ENCODE measurements at regions not wholly inside any gene's neighbourhood (a gene's known extent, or its start where the extent isn't known, plus 50 kb on each side); places are given as distances from the start of the nearest gene placed in this dataset.

DNA sequence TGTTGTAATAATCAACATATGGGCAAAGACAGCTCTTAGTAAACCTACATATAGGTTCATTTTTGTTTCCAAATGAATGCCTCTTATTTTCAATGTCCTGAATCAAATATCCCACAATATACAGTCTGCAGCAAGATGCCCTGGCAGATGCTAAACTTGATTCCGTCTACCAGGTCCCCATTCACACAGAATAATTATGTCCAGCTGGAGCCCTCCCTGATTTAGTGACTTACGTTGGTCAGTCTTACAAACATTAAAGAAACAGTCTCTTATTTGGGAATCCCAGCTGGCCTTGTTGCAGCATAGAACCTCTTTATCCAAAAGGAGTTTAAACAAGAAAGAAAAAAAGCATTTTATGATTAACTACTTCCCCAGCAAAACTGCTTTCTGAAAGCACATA is 82.7 kb upstream of the BMP4 start:
- Mint-ChIP-seq H3K36me3 (peaks cover 10% of the 10 kb centered on the region), H3K27ac (no peak overlapping the region), H3K27me3 (ENCODE audit: low read depth) (no peaks in the 10 kb centered on the region), H3K4me3 (no peak overlapping the region), H3K9me3 (peaks cover 34% of the 10 kb centered on the region), H3K4me1 (peaks cover 16% of the 10 kb centered on the region)
- no peak for DNase-seq (ENCODE audit: low spot score in 2 of 2, unreplicated experiment in 2 of 2)
- TF ChIP-seq, protein P1, sequence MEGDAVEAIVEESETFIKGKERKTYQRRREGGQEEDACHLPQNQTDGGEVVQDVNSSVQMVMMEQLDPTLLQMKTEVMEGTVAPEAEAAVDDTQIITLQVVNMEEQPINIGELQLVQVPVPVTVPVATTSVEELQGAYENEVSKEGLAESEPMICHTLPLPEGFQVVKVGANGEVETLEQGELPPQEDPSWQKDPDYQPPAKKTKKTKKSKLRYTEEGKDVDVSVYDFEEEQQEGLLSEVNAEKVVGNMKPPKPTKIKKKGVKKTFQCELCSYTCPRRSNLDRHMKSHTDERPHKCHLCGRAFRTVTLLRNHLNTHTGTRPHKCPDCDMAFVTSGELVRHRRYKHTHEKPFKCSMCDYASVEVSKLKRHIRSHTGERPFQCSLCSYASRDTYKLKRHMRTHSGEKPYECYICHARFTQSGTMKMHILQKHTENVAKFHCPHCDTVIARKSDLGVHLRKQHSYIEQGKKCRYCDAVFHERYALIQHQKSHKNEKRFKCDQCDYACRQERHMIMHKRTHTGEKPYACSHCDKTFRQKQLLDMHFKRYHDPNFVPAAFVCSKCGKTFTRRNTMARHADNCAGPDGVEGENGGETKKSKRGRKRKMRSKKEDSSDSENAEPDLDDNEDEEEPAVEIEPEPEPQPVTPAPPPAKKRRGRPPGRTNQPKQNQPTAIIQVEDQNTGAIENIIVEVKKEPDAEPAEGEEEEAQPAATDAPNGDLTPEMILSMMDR (IDR thresholded peaks at IDR 0.05; ENCODE audit: unreplicated experiment): no peak

DNA sequence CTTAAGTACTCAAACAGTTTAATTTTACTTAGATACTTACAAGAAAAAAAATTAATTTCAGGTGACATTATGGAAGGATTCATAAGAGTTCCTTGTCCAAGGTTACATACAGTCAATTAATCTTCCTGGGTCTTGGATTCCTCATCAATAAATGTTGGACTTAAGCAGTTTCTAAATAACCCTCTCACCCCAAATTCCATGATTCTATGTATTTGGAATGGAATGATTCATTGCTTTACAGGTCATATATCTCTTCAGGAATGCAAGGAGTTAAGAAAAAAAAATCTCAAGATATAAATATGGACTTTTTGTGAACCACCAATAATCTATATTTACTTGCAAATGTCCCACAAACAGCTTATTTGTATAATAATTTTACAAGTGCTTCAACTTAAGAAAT is 84.2 kb upstream of the BMP4 start:
- no peak for DNase-seq (ENCODE audit: low spot score in 2 of 2, unreplicated experiment in 2 of 2)

DNA sequence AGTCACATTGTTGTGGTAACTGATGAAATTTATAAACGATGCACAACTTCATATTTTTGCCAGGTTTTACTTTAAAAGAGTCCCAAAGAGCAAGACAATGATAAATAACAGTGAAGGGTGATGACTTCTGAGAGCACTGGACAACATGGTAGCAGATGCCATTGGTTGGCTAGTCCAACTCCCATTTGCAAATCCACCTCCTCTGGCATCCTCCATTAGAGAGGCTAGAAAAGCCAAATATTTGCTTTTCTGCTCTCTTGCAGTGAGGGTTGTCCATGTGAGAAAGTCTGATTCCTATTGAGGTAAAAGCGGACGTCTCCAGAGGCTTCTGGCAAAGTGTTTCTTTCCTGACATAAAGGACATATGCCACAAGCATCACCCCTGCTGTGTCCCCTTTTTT is 89.6 kb upstream of the BMP4 start:
- DNase-seq (ENCODE audit: low spot score in 2 of 2, unreplicated experiment in 2 of 2): no peak
- H3K4me1 Mint-ChIP-seq: peaks cover 8% of the 10 kb centered on the region
- no peak overlapping the region for H3K27ac Mint-ChIP-seq
- H3K9me3 Mint-ChIP-seq: no peaks in the 10 kb centered on the region
- TF ChIP-seq, protein P1 (IDR thresholded peaks at IDR 0.05; ENCODE audit: unreplicated experiment): no peak
- H3K4me3 Mint-ChIP-seq: no peak overlapping the region
- no peaks in the 10 kb centered on the region for H3K36me3 Mint-ChIP-seq
- no peaks in the 10 kb centered on the region for H3K27me3 Mint-ChIP-seq (ENCODE audit: low read depth)

More for the DNA sequence above, 84.2 kb upstream of the BMP4 start:
- peaks cover 16% of the 10 kb centered on the region for H3K4me1 Mint-ChIP-seq
- H3K27ac Mint-ChIP-seq: no peak overlapping the region
- H3K36me3 Mint-ChIP-seq: peaks cover 3% of the 10 kb centered on the region
- no peaks in the 10 kb centered on the region for H3K27me3 Mint-ChIP-seq (ENCODE audit: low read depth)
- peaks cover 19% of the 10 kb centered on the region for H3K9me3 Mint-ChIP-seq
- H3K4me3 Mint-ChIP-seq: no peak overlapping the region
- TF ChIP-seq, protein P1 (IDR thresholded peaks at IDR 0.05; ENCODE audit: unreplicated experiment): no peak

DNA sequence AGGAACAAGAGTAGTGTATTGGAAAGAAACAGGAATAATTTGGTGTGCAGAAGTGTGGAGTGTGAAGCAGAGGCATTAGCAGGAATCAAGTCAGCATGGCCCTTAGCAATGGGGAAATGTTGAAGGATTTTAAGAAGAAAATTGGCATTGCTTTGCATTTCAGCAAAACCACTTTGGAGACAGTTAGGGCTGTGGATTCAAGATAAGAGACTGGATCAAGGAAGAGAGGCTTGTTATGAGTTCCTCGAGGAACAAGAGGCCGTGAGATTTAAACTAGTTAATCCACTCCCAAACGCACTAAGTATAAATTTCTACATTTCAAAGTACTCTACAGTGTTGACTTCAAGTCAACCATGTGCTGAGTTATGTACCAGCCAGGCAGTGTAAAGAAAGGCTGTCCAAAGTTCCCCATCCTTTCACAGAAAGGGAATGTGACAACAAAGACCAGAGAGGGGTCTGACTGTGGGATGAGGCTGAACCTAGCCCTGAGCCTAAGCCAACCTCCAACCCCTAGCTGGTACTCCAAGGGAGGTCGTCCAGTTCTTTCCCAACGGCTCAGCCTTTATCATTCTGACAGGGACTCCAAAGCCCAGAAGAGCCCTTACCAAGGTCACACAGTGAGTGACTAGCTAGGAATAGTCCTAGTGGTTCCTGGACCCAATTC is 91.2 kb upstream of the BMP4 start:
- TF ChIP-seq, protein P1 (IDR thresholded peaks at IDR 0.05; ENCODE audit: unreplicated experiment): no peak
- Mint-ChIP-seq H3K4me3 (no peak overlapping the region), H3K27ac (no peak overlapping the region), H3K27me3 (ENCODE audit: low read depth) (no peaks in the 10 kb centered on the region), H3K4me1 (peaks cover 6% of the 10 kb centered on the region), H3K36me3 (no peaks in the 10 kb centered on the region), H3K9me3 (no peaks in the 10 kb centered on the region)
- no peak for DNase-seq (ENCODE audit: low spot score in 2 of 2, unreplicated experiment in 2 of 2)

DNA sequence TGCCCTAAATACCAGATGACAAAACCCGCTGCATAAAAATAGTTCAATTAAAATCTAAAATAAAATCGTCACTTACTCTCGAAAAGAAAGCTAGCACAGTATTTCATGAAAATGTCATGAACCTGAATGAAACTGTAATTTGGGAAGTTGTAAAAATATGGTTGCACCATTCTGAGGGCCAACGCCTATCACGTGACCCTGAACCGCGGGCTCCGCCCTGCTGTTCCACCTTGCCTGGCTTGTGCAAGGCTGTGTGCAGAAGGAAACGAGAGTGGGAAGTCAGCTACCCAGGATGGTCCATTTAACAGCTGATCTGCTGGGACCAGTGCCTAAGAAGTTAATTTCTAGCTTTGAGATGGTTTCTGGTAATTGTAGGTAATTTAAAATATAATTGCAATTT is 91.7 kb upstream of the BMP4 start:
- Mint-ChIP-seq H3K4me1 (peaks cover 10% of the 10 kb centered on the region), H3K36me3 (no peaks in the 10 kb centered on the region), H3K27ac (no peak overlapping the region), H3K9me3 (no peaks in the 10 kb centered on the region), H3K27me3 (ENCODE audit: low read depth) (no peaks in the 10 kb centered on the region), H3K4me3 (no peak overlapping the region)
- TF ChIP-seq, protein P1 (IDR thresholded peaks at IDR 0.05; ENCODE audit: unreplicated experiment): no peak
- no peak for DNase-seq (ENCODE audit: low spot score in 2 of 2, unreplicated experiment in 2 of 2)

DNA sequence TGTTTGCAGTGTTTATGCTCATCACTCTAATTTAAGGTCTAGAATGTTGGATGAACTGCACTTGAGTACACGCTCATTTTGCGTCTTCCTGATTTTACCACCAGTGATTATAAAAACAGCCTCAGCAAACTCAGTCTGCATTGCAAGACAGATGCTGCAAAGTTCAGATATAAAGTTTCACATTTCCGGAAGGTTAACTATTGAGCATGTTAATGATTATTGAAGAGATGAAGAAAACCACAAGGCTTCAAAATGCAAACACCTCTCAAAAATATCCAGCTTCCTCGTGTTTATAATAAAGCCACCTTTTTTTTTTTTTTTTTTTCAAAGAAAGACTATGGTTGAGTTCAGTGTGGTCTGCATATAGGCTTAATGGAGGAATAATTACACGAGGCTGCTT is 92.1 kb upstream of the BMP4 start:
- TF ChIP-seq, protein P1 (IDR thresholded peaks at IDR 0.05; ENCODE audit: unreplicated experiment): no peak
- Mint-ChIP-seq H3K9me3 (no peaks in the 10 kb centered on the region), H3K27me3 (ENCODE audit: low read depth) (no peaks in the 10 kb centered on the region), H3K4me3 (no peak overlapping the region), H3K36me3 (no peaks in the 10 kb centered on the region), H3K4me1 (peaks cover 11% of the 10 kb centered on the region), H3K27ac (no peak overlapping the region)
- no peak for DNase-seq (ENCODE audit: low spot score in 2 of 2, unreplicated experiment in 2 of 2)

Measured in mesothelial cell of epicardium (in vitro differentiated cells).